HG03457 (cell line): ENCODE measurements at regions not wholly inside any gene's neighbourhood (a gene's known extent, or its start where the extent isn't known, plus 50 kb on each side); places are given as distances from the start of the nearest gene placed in this dataset.

Experiments
- ATAC-seq: cut with Tn5 transposase; IDR thresholded peaks from one replicate; pipeline ENCODE4 v1.9.1; 2021; ENCODE audit warnings: moderate number of reproducible peaks; ENCODE audit not compliant: unreplicated experiment

DNA sequence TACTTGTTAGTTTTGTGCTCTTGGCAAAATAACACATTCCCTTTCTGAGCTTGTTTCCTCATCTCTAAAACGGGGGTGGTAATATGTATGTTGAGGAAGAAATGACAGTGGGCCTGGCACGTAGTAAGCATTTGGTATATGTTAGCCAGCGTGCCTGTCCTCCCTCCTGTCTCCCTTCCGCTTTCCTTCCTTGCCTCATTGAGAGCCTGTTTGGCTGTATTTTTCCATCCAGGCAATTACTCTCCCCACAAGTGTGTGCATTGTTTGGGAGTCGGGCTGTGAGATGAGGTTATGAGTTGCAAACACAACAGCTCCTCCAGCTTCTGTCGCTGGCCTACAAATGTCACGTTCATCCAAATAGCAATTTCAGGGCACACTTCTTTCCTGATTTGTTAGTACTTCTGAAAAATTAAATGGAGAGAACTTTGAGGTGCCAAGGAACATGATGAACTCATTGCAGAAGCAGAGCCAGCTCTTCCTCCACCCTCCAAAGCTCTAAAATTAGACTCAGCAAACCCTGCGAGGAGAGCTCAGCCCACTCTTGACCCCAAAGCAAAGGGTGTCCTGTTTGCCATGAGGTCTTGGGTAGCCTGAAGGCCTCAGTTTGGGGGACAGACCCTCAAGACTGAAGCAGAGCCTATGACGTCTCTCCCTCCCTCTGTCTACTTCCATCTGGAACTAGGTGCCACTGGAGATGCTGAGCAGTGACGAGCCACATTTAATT is 50.7 kb upstream of the TOX2 start:
- no peak for ATAC-seq

DNA sequence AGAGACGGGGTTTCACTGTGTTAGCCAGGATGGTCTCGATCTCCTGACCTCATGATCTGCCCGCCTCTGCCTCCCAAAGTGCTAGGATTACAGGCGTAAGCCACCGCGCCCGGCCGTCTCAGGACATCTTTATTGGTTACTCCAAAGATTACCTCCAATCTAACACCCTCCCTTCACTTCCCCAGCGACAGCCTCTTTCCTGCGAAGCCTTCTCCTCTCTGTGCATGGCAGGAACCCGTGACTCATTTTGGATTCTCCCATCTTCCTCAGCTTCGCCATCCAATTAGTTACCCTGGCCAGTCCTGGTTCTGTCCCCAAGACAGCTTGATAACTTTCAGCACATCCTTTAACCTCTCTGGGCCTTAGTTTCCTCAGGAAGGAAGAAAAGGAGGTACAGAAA is 51.3 kb upstream of the TOX2 start:
- no peak for ATAC-seq

DNA sequence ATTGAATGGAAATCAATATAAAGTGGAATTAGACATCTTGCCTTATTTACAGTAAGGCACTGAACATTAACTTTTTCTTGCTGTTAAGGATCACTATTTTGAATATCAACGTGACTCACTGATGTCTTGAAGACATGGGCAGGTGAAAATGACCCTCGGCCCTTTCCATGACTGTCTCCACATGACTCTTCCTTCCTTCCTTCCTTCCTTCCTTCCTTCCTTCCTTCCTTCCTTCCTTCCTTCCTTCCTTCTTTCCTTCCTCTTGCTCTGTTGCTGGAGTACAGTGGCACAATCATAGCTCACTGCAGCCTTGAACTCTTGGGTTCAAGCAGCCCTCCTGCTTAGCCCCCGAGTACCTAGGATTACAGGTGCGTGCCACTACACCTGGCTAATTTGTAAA is 52.2 kb upstream of the TOX2 start:
- no peak for ATAC-seq

DNA sequence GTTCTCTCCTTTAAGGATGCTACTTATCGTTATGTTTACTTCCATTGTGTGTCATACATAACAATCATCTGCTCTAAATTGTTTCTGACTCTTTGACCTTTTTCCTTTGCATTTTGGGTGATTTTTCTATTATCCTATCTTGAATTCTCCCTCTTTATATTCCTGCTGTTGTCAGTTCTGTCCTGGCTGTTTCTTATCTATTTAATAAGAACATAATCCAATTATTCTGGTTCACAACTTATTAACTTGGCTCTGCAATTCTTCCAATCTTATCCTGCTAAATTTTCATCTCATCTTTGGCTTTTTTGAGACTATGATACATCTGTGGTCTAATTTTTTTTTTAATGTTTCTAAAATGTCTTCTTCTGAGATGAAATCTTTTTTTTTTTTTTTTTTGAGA is 54.7 kb upstream of the TOX2 start:
- ATAC-seq: no peak

DNA sequence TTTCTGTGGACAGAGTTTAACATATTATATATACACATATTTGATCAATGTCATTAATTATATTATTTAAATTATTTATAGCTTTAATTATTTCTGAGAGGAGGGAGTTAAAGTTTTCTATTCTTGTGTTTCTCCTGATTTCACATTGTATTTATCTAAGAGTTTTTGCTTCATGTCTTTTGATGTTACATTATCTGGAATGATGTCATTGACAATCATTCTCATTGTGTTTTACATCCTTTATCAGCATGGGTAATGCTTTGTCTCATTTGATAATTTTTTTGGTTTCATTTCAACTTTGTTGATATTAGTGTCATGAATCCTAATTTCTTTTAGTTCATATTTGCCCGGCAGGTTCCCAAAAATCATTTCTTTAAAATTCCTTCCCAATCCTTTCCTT is 56.7 kb upstream of the TOX2 start:
- ATAC-seq: no peak

DNA sequence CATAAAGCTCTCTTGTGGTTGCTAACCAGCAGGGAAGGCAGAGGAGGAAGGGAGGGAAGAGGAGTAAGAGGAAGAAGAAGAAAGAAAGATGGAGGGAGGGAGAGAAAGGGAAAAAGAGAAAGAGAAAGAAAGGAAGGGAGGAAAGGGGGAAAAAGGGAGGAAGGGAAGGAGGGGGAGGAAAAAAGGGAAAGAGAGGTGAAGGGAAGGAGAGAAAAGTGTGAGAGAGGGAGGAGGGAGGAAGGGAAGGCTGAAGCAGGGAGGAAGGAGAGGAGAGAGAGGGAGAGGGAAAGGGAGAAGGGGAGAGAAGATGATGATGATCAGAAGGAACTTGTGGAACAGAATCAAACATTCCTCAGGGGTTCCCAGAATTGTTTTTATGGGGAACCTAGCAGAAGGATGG is 57.5 kb upstream of the TOX2 start:
- no peak for ATAC-seq

DNA sequence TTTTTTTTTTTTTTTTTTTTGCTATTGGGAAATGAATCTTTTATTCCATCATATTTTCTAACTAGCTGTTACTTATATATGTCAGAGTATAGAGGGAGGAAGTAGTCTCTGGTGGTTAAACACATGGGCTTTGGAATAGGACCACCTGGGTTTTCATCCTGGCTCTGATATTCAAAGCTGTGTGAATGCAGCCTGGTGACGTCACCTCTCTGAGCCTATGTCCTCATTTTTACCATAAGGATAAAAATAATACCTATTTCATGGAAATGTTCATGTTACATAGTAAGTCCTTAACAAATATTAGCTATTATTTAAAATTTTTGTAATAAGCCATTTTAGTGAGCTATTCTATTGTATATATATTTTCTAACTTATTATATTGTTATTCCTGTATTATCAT is 58.8 kb upstream of the TOX2 start:
- no peak for ATAC-seq

DNA sequence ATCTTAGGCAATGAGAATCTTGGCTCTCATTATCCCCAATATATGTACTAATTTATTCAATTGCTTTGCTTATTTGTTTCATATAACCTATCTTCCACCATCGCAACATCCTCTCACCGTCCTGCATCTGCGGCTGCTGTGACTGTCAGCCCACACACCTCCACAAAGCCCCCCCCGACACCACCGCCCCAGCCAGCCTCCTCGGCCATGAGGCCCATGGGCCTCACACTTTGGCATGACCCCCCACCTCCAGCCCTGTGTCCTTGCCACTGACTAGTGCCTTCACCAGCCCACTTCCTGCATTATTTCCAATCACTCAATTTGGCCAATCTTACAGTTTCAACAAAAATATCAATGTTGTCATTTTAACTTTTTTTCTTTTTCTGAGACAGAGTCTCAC is 60.7 kb upstream of the TOX2 start:
- ATAC-seq: no peak

DNA sequence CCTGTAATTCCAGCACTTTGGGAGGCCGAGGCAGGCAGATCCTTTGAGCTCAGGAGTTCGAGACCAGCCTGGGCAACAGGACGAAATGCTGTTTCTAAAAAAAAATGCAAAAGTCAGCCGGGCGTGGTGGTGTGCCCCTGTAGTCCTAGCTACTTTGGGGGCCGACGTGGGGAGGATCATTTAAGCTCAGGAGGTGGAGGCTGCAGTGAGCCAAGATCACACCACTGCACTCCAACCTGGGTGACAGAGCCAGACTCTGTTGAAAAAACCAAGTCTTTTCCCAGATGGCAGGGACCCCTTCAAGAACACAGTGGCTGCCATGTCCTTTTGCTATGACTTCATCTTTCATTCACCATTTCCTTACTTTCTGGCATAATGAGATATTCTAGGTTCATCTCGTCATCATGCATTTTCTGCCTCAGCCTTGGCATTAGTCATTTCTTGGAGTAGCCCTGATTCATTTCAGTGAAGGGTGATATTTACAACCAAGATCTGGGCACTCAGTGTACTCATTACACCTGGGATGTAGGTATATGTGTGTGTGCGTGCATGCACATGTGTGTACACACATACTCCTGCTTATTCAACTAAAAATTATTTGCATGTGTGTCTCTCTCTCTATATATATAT is 61.4 kb upstream of the TOX2 start:
- no peak for ATAC-seq

DNA sequence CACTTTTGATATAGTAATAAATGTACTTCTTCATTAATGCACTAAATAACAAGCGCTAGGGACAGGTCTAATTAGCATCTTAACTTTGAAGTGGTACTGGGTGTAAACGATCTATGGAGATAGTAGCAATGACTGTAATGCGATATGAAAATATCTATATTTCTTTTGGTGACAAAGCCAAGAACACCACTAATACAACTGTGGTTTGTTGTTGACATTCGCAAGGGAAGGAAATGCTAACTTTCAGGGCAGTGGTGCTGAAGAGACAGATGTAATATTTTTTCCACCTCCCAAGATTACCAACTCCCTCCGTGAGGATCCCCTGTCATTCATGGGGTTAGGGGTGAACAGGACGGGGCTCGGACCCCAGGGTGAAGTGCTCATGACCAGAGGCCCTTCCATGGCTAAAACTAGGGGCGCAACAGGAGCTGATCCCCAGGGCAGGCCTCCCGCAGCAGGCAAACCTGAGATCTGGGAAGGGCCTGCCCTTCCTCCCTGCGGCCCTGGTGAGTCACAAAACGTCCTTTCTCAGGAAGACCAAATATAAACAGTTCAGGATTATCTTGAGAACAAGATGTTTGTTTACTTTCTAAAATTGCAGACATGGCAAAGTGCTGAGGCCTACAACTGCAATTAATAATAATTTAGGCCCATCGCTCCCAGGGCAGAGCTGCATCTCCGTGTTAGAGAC is 65.0 kb upstream of the TOX2 start:
- ATAC-seq: no peak

DNA sequence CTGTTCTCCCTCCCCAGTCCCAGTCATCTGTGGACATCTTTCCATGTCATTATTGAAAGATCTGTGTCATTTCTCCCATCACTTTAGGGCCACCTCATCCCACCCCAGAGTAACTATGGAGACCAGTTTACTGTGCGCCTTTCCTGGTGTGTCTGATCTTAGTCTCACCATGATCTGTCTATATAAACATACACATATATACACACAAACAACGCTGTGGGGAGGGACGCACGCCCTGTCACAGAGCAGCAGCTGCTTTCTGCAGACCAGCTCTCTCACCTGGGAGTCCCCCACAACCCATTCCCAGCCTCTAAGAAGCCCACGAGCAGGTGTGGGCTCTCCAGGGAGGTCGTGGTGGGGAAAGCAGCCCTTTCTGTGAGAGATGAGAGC is 68.1 kb upstream of the TOX2 start:
- no peak for ATAC-seq

DNA sequence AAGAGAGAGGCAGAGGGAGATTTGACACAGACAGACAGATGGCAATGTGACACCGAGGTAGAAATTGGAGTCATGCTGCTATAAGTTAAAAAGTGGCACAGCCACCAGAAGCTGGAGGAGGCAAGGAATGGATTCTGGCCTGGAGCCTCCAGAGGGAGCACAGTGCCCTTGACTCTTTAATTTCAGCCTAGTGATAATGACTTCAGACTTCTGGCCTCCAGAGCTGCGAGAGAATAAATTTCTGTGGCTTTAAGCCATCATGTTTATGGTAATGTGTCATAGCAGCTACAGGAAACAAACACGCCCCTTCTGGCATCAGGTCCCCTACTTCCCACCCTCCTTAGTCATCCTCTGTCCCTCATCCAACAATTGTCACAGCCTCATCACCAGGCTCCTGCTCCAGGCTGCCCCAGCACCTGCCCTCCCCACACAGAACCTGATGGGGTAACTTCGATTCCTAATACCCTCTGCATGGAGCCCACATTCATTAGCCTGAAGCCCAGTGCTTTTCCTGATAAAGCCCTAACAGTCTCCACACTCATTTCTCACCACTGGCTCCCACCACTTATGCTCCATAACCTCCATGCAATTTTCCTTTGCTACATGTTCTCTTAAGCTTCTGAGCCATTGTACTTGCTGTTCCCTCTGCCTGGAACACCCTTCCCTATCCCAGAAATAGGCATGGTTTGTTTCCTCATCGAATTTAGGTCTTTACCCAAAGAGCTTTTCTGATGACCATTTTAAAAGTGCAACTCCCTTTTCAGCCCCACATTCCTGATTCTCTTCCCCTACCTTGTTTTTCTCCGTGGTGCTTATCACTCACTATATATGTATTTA is 69.7 kb upstream of the TOX2 start:
- ATAC-seq: no peak

DNA sequence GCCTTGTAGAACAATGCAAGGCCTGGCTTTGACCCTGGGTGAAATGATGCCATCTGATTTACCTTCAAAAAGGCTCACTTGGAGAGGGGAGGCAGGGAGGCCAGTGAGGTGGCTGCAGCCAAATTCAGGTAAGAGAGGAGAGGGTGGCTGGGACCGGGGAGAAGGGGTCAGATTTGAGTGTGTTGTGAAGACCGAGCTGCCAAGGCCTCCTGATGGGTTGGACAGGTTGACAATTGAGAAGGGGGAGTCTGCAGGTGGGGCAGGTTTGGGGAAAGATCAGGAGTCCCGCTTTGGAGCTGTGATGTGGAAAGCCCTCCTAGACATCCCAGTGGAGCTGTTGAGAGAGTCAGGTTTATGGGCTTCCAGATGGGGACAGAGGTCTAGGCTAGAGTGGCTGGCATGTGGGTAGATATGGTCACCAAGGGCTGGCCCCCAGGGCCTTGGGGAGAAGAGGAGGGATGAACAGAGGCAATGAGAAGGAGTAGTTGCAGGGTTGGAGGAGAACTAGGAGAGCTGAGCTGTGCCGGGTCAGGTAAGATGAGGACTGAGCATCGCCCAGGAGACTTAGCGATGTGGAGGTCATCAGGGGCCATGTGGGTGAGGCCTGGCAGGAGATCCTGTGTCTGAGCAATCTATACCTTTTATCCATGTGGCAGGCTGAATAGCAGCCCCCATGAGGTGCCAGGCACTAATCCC is 70.5 kb upstream of the TOX2 start:
- no peak for ATAC-seq

DNA sequence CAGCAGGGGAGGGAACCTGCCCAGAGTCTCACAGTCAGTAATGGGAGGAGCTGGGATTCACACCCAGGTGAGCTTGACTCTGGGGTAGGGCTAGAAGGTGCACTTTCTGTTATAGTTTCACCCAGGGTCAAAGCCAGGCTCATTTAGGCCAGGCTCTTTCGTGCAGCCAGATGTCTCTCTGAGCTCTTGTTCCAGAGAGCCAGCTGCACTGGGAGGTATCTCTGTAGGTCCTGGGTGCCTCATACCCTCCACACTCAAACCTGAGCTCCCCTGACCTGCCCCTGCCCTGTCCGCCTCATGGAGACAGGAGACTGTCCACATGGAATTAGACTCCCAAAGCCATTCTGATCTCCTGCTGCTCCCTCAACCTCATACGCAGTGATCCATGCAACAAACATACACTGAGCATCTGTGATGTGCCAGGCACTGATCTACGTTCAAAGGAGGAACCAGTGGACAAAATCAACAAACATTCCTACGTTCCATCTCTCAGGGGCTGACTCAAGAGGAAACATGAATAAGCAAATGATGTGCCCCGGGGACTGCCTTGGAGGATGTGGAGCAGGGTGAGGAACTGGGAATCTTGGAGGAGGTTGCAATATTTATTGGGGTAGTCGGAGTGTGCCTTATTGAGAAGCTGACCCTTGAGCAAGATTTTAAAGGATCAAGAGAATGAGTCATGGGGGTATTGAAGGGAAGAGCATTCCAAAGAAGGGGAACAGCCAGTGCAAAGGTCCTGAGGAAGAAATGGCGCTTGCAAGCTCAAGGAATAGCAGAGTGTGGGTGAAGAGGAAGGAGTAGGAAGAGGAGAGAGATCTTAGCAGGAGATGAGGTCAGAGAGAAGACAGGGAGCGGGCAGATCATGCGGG is 71.3 kb upstream of the TOX2 start:
- ATAC-seq: no peak

DNA sequence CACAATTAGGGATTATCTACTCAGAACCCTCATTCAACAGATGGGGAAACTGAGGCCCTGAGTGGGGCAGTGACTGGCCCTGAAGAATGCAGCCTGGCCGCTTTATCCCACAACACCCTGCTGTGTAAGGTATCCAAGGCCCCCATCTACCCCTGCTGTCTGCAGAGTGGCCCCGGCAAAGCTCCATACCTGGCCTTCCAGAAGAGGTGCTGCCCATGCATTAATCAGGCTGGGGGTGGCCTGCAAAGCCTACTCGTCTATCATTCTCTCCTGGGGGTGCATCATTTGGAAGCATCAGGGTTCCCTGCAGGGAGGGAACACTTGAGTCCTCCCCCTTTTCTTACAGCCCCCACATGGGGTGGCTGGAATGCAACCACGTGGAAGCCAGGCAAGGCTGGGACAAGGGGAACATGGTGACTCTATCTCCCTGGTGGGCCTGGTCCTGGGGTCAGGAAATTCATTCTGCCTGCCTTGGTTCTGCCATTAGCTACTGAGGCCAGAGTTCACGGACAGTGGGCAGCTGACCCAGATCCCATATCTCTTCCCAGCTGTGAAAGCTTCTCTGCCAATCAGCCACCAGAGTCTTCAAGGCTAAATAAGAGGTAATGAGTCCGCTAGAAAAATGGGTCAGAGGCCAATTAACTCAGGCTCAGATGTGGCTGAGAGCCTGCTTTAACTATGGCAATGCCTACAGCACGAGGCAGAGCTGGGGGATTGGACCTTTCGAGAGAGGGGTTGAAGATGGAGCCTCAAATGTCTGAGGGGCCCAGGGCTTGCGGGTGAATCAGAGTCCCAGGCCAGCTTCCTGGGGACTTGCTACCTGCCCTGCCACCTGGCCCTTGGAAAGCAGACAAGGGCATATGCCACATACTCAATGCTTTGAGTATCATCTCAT is 72.3 kb upstream of the TOX2 start:
- no peak for ATAC-seq

DNA sequence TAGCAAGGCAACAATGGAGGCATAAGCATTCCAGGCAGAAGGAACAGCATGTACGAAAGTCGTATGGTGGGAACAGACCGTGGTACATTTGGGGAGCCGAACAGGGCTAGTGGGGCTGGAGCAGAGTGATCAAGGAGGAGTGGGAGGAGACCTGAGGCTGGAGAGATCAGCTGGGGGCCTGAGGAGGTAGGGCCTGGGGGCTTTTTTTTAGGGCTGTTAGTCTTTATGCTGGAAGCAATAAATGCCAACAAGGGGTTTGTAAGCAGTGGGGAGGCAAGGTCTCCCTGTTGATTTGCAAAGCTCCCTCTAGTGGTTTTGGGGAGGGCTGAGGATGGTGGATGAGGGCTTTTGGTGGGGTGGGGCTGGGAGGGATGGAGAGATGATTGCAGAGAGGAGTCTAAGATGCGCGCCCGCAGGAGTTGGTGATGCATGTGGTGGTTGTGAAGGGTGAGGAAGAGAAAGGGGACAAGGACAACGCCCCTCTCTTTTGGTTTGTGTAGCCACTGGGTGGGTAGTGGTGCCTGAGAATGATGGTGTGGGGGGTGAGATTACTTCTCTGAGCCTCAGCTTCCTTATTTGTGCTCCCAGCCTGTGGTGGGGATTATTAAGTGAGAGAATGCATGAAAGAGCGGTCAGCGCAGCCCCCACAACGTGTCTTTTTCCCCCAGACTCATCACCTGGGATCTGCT is 74.1 kb upstream of the TOX2 start:
- no peak for ATAC-seq

DNA sequence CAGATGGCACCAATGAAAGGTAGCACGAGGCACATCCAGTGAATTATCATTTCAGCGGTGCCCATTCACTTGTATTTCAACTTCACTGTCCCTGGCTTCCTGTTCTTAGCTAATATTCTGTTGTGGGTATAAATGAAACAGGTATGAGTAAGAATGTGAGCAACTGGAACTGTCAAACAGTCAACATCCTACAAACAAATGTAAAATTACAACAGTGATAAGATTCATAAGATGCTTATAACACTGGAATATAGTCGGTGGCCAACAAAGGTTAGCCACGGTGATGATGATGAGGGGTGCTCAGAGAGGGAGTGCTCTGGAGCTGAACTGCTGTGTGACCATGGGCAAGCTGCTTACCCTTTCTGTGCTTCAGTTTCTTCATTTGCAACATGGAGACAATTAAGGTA is 74.9 kb upstream of the TOX2 start:
- ATAC-seq: no peak

DNA sequence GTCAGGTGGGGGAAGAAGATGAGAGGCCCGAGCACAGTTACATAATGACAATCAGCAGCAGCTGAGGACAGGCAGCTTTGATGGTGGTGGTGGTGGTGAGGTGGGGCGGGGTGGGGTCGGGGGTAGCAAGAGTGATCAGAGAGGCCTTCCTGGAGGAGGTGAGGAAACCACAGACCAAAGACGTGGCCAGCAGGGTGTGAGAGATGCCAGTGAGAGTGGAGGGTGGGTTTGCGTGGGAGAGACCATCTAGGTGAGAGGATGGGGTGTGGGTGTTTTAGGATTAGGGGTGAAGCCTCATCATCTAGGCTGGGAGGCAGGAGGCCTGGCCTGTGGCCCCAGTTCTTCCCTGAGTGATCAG is 76.0 kb upstream of the TOX2 start:
- no peak for ATAC-seq
